ENCODE measurements at regions not wholly inside any gene's neighbourhood (a gene's known extent, or its start where the extent isn't known, plus 50 kb on each side); places are given as distances from the start of the nearest gene placed in this dataset.

- BruUV-seq (replicated peaks), result no TSS peak
- CTCF ChIA-PET, result no interaction called here
- H3K4me1 ChIP-seq (ENCODE audit: control insufficient read depth, extremely low read depth, insufficient read depth, low read length), result no peaks in the 10 kb centered on the region
- dilution Hi-C loops (cut with MboI; ENCODE audit: extremely low pct_ligation_motif_present, low sequenced_read_pairs) (no loop called here), intact Hi-C loops (cut with micrococcal nuclease) (no loop called here)
- no peaks in the 10 kb centered on the region for H3K36me3 ChIP-seq (ENCODE audit: control insufficient read depth in 2 of 2, extremely low read depth in 1 of 2, insufficient read depth in 2 of 2, low read length in 2 of 2)
- FAIRE-seq (no peak), DNase-seq (ENCODE audit: low read depth, low spot score) (no peak)
- POLR2A ChIA-PET, result no interaction called here
- no peak for TF ChIP-seq FOS (IDR thresholded peaks at IDR 0.05; ENCODE audit: borderline replicate concordance, insufficient read depth, low read length)
- no peak for TF ChIP-seq GATA2 (IDR thresholded peaks at IDR 0.05; ENCODE audit: insufficient read depth, insufficient read length, low read depth, low read length)
- TF ChIP-seq EZH2 (IDR thresholded peaks at IDR 0.05; ENCODE audit: borderline replicate concordance, low read depth, low read length, severe bottlenecking), result no peak
- TF ChIP-seq, protein P1, sequence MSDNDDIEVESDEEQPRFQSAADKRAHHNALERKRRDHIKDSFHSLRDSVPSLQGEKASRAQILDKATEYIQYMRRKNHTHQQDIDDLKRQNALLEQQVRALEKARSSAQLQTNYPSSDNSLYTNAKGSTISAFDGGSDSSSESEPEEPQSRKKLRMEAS (IDR thresholded peaks at IDR 0.05; ENCODE audit: insufficient read depth, insufficient read length), result no peak
- no peak for TF ChIP-seq JUN (IDR thresholded peaks at IDR 0.05; ENCODE audit: borderline replicate concordance, insufficient read depth, insufficient read length, low read depth)
- TF ChIP-seq, protein P2, sequence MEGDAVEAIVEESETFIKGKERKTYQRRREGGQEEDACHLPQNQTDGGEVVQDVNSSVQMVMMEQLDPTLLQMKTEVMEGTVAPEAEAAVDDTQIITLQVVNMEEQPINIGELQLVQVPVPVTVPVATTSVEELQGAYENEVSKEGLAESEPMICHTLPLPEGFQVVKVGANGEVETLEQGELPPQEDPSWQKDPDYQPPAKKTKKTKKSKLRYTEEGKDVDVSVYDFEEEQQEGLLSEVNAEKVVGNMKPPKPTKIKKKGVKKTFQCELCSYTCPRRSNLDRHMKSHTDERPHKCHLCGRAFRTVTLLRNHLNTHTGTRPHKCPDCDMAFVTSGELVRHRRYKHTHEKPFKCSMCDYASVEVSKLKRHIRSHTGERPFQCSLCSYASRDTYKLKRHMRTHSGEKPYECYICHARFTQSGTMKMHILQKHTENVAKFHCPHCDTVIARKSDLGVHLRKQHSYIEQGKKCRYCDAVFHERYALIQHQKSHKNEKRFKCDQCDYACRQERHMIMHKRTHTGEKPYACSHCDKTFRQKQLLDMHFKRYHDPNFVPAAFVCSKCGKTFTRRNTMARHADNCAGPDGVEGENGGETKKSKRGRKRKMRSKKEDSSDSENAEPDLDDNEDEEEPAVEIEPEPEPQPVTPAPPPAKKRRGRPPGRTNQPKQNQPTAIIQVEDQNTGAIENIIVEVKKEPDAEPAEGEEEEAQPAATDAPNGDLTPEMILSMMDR (IDR thresholded peaks at IDR 0.05; ENCODE audit: extremely low read depth in 1 of 2, insufficient read depth in 1 of 2, low read depth in 1 of 2, low read length in 2 of 2), result no peak
- TF ChIP-seq MYC (IDR thresholded peaks at IDR 0.05; ENCODE audit: low read depth, low read length), result no peak
- no peak for TF ChIP-seq POLR2A (IDR thresholded peaks at IDR 0.05; ENCODE audit: low read depth, low read length)
- TF ChIP-seq POLR2AphosphoS5 (IDR thresholded peaks at IDR 0.05; ENCODE audit: insufficient read depth, low read depth, low read length), result no peak
- peaks cover 5% of the 10 kb centered on the region for H3K9me3 ChIP-seq (replicated peaks; ENCODE audit: control insufficient read depth, insufficient read depth, low read length)
- no peak overlapping the region for H3K4me3 ChIP-seq (replicated peaks in 1 of 3; ENCODE audit: insufficient read depth in 1 of 3, low read depth in 1 of 3, low read length in 3 of 3)
- no peak overlapping the region for H3K9ac ChIP-seq (replicated peaks; ENCODE audit: extremely low read depth, insufficient read depth, low read length)
- H2AFZ ChIP-seq (ENCODE audit: low read depth, low read length), result no peak overlapping the region
- H3K9me1 ChIP-seq (replicated peaks; ENCODE audit: control insufficient read depth, extremely low read depth, insufficient read depth, low read length), result no peaks in the 10 kb centered on the region
- H3K27ac ChIP-seq (ENCODE audit: insufficient read depth, low read depth, low read length), result no peak overlapping the region
- no peak overlapping the region for H3K4me2 ChIP-seq (ENCODE audit: insufficient read depth, low read length)
- H3K79me2 ChIP-seq (ENCODE audit: control insufficient read depth, insufficient read depth, low read length), result no peaks in the 10 kb centered on the region
- no peaks in the 10 kb centered on the region for H4K20me1 ChIP-seq (replicated peaks; ENCODE audit: control insufficient read depth, extremely low read depth, insufficient read depth, low read length)
- no peaks in the 10 kb centered on the region for H3K27me3 ChIP-seq (ENCODE audit: control insufficient read depth in 2 of 2, insufficient read depth in 2 of 2, low read length in 2 of 2)
These were observed 338.1 kb downstream of the DMRT2 start for GRCh38 chr9:1388216-1388615.

All from endothelial cell of umbilical vein (primary cell).